Skeletal muscle tissue (tissue), 3 donors: ENCODE measurements at regions not wholly inside any gene's neighbourhood (a gene's known extent, or its start where the extent isn't known, plus 50 kb on each side); places are given as distances from the start of the nearest gene placed in this dataset.

ENCODE experiments used
- H3K27ac ChIP-seq: one replicate; pipeline ENCODE4 v1.7.0; 2013; ENCODE audit warnings: mild to moderate bottlenecking, low read depth, low read length, inconsistent platforms
- H3K27me3 ChIP-seq, 3 donors: one replicate each; pipeline ENCODE4 v1.7.0; 2013; ENCODE audit warnings: low read length in 3 of 3; ENCODE audit not compliant: control insufficient read depth in 3 of 3, insufficient read depth in 3 of 3
- H3K36me3 ChIP-seq, 3 donors: one replicate each; pipeline ENCODE4 v1.7.0; 2013; ENCODE audit warnings: low read length in 3 of 3; ENCODE audit not compliant: control insufficient read depth in 3 of 3, insufficient read depth in 3 of 3
- H3K4me1 ChIP-seq, 3 donors: one replicate each; pipeline ENCODE4 v1.7.0; 2013; ENCODE audit warnings: low read length in 3 of 3, mild to moderate bottlenecking in 3 of 3; ENCODE audit not compliant: control insufficient read depth in 3 of 3, insufficient read depth in 3 of 3
- H3K4me3 ChIP-seq, 3 donors: one replicate each; pipeline ENCODE4 v1.7.0; 2013; ENCODE audit warnings: low read length in 3 of 3
- H3K9ac ChIP-seq, 3 donors: one replicate each; pipeline ENCODE4 v1.7.0; 2013; ENCODE audit warnings: low read length in 3 of 3, mild to moderate bottlenecking in 3 of 3, moderate library complexity in 2 of 3, low read depth in 1 of 3
- H3K9me3 ChIP-seq, 3 donors: one replicate each; pipeline ENCODE4 v1.7.0; 2013; ENCODE audit warnings: low read length in 3 of 3; ENCODE audit not compliant: control insufficient read depth in 3 of 3
- donor health status: Osteomylitis.

DNA sequence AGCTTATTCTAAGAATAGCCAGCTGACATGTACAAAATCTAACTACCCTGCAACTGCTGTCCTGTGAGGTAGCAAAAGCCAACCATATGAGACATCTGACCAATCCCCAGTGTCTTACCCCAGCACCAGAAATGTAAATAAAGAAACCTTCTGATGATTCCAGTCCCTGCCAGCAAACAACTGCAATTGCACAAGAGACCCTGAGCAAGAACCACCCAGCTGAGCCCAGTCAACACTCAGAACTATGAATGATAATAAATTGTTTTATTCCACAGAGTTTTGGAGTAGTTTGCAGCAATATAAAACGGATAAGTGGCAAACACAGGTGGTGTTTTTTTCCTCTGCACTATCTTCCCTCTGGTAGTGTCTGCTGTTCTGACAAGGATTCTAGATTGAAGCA is 94.9 kb downstream of the ERCC5 start:
- Histone ChIP-seq H3K4me1 (no peaks in the 10 kb centered on the region), H3K27ac (no peak overlapping the region), H3K36me3 (no peaks in the 10 kb centered on the region), H3K4me3 (no peak overlapping the region), H3K27me3 (no peaks in the 10 kb centered on the region), H3K9me3 (peaks cover 0 to 5% (median 0%) of the 10 kb centered on the region in 3 donors), H3K9ac (no peak overlapping the region)

DNA sequence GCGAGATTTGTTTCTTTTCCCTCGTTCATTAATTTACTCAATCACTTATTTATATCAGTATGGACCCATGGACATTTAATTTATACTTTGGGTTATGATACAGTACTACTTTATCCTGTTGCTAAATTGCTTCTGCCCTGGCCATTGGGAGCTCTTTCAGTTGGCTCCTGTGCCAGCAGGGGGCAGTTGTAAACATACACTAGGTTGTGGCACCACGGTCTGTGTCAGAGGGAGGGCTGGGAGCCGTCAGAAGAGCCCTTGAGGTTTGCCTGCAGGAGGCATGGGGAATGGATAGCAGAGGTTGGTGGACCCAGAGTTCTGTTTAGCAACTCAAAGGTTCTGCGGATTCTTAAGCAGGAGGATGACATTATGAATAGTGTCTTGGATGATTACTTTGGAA is 94.3 kb downstream of the ERCC5 start:
- no peaks in the 10 kb centered on the region for H3K27me3 ChIP-seq
- H3K36me3 ChIP-seq = no peaks in the 10 kb centered on the region
- no peak overlapping the region for H3K4me3 ChIP-seq
- H3K9ac ChIP-seq = no peak overlapping the region
- H3K9me3 ChIP-seq = peaks cover 0 to 5% (median 0%) of the 10 kb centered on the region in 3 donors
- H3K27ac ChIP-seq = no peak overlapping the region
- H3K4me1 ChIP-seq = no peaks in the 10 kb centered on the region

DNA sequence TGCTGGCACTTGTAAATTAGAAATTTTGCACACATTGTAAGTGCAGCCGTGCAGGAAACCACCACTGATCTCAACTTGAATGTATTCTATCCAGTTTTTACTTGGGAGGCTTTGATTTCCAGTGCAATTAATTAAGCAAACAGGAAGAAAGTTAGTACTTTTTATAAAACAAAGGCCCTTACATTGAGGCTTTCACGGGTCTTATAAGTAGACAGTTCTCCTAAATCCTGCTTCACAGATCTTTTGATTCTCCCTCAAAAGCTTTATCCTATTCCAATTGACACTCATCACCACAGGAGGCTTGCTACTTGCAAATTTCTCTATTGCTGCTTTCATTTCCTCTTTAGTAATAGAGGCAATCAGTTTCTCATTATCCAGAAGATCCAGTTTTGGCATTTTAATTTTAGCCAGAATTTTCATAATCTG is 90.1 kb downstream of the ERCC5 start:
- no peak overlapping the region for H3K4me3 ChIP-seq
- no peak overlapping the region for H3K9ac ChIP-seq
- no peaks in the 10 kb centered on the region for H3K9me3 ChIP-seq
- peaks cover 0 to 2% (median 0%) of the 10 kb centered on the region in 3 donors for H3K27me3 ChIP-seq
- H3K4me1 ChIP-seq = peaks cover 0 to 6% (median 4%) of the 10 kb centered on the region in 3 donors
- no peak overlapping the region for H3K27ac ChIP-seq
- no peaks in the 10 kb centered on the region for H3K36me3 ChIP-seq

DNA sequence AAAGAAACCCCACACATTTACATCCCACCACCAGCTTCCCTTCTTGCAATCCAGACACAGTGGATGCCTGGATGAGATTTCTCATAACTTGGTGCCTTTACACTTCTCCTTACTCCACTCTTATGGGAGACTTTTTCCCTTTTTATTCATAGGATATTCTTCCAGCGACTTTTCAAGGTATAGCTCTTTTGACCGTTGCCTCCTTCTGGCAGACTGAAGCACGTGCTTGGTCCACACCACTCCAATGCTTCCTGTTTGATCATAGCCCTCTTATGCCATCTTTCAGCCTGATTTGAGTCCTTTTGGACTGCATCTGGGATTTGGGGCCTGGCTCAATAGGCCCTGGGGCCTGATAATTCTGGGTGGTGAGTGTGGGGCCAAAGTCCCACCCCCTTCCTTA is 87.7 kb downstream of the ERCC5 start:
- no peak overlapping the region for H3K27ac ChIP-seq
- H3K4me3 ChIP-seq = no peak overlapping the region
- H3K9me3 ChIP-seq = no peaks in the 10 kb centered on the region
- H3K9ac ChIP-seq = no peak overlapping the region
- H3K4me1 ChIP-seq = peaks cover 2 to 17% (median 10%) of the 10 kb centered on the region in 3 donors
- no peaks in the 10 kb centered on the region for H3K36me3 ChIP-seq
- peaks cover 0 to 2% (median 0%) of the 10 kb centered on the region in 3 donors for H3K27me3 ChIP-seq

DNA sequence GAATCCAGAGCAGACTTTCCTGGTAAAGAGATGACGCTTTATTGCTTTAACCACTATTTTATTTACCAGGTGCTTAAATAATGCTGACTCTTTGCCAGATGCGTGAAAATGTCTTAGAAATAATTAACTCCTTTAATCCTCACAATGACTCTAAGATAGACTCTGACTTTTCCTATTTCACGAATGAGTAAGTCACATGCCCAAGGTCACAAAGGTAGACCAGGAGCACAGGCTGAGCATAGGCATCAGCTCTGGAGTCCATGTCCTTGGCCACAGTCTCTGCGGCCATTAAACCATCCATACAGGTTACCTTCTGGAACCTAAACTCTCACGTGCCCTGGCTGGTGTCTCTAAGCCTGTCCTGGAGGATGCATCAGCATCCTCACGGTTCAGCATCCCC is 87.3 kb downstream of the ERCC5 start:
- Histone ChIP-seq H3K36me3 (no peaks in the 10 kb centered on the region), H3K27ac (no peak overlapping the region), H3K4me1 (peaks cover 2 to 17% (median 10%) of the 10 kb centered on the region in 3 donors), H3K27me3 (peaks cover 0 to 2% (median 0%) of the 10 kb centered on the region in 3 donors), H3K4me3 (no peak overlapping the region), H3K9ac (no peak overlapping the region), H3K9me3 (no peaks in the 10 kb centered on the region)

DNA sequence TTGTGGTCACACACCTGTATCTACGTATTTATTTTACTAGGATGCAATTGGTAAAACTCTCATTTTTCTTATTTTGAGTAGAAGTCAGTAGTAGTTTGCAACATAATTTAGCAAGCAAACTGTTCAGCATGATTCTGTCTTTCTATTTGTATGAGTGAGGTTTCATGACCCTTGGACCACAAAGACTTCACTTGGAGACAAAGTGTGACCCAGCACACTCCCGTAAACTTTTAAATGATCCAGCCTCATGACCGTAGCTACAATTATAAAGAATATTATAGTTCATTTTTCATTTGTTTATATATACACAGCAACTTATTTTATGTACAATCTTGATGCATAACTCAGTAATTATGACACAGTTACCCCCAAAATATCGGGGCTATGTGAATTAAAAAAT is 86.5 kb downstream of the ERCC5 start:
- Histone ChIP-seq H3K4me1 (peaks cover 2 to 17% (median 10%) of the 10 kb centered on the region in 3 donors), H3K9ac (no peak overlapping the region), H3K27me3 (peaks cover 0 to 2% (median 0%) of the 10 kb centered on the region in 3 donors), H3K27ac (no peak overlapping the region), H3K36me3 (no peaks in the 10 kb centered on the region), H3K4me3 (no peak overlapping the region), H3K9me3 (no peaks in the 10 kb centered on the region)

DNA sequence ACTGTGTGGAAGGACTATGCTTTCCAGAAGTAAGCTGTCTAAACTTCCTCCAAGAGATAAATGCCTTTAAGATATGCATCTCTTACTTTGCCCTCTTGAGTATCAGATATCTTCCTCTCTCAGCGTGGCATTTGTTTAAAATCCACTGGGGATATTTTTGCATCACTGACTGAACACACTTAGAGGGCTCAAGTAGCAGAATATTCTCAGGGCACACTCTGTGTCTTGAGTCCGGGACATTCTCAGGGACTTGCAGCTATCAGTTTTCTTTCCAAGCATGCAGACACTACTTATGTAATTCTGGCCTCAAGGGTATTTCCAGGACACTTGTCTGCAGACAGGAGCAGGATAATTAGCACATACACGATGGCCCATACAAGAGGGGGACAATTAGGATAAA is 84.7 kb downstream of the ERCC5 start:
- no peak overlapping the region for H3K9ac ChIP-seq
- H3K9me3 ChIP-seq = no peaks in the 10 kb centered on the region
- H3K4me1 ChIP-seq = peaks cover 2 to 17% (median 10%) of the 10 kb centered on the region in 3 donors
- H3K4me3 ChIP-seq = no peak overlapping the region
- no peak overlapping the region for H3K27ac ChIP-seq
- no peaks in the 10 kb centered on the region for H3K36me3 ChIP-seq
- peaks cover 0 to 2% (median 0%) of the 10 kb centered on the region in 3 donors for H3K27me3 ChIP-seq

DNA sequence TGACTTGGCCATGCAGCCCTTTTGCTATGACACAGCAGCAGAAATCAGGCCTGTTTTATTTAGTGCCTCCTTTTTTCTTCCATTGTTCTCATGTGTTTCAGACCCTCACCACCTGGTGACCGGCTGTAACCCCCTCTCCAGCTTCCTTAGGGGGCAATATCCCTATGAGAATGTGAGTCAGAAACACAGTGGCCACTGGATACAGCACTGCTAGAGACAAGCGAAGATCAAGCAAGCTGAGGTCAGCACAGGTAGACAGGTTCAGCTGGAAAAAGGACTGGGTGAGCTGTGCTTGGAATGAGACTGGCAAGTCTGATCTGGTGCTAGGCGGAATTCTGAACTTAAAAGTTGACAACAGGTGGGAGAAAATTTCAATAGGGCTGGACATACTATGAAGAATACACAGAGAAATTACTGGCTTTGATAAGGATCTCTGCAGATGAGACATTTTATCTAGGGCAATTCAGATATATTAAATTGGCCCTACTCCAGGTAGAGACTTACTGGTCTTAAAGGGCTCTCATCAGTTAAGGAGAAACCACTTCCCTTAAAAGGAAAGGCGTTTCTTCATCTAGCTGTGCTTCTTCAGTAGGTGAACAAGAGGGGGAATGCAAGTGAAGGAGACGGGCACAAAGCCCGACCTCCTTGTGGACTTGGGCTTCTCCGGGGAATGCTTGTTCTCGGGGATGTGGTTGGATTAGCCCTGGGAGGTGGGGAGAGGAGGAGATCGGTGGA is 83.3 kb downstream of the ERCC5 start:
- peaks cover 2 to 17% (median 10%) of the 10 kb centered on the region in 3 donors for H3K4me1 ChIP-seq
- H3K27ac ChIP-seq = no peak overlapping the region
- H3K36me3 ChIP-seq = no peaks in the 10 kb centered on the region
- no peak overlapping the region for H3K9ac ChIP-seq
- no peaks in the 10 kb centered on the region for H3K9me3 ChIP-seq
- peaks cover 0 to 2% (median 0%) of the 10 kb centered on the region in 3 donors for H3K27me3 ChIP-seq
- no peak overlapping the region for H3K4me3 ChIP-seq
